ENCODE measurements at regions not wholly inside any gene's neighbourhood (a gene's known extent, or its start where the extent isn't known, plus 50 kb on each side); places are given as distances from the start of the nearest gene placed in this dataset.

DNA sequence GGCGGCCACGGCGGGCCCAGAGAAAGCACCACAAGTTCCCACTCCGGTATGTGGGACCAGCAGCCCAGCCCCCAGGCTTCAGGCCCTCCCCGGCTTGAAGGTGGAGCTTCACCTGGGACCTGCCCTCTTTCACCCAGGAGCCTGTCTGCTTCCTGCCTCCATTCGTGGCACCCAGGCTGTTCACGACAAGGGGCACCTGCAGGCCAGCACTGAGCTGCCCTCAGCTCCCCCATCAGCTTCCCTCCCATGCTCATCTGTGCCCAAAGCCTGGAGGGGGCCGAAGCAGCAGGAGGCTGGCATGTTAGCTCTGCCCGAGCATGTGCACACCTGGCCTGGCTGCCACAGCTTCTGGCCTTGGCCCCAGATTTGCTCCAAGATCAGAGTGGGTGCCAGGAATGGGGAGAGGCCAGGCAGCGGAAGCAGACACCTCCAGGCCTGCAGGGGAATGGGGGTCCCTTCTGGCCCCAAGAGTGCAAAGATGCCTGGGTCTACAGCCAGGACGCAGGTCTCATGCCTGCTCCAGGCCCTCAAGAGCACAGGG is 312.4 kb upstream of the SYT4 start:
- TF ChIP-seq, protein P1, sequence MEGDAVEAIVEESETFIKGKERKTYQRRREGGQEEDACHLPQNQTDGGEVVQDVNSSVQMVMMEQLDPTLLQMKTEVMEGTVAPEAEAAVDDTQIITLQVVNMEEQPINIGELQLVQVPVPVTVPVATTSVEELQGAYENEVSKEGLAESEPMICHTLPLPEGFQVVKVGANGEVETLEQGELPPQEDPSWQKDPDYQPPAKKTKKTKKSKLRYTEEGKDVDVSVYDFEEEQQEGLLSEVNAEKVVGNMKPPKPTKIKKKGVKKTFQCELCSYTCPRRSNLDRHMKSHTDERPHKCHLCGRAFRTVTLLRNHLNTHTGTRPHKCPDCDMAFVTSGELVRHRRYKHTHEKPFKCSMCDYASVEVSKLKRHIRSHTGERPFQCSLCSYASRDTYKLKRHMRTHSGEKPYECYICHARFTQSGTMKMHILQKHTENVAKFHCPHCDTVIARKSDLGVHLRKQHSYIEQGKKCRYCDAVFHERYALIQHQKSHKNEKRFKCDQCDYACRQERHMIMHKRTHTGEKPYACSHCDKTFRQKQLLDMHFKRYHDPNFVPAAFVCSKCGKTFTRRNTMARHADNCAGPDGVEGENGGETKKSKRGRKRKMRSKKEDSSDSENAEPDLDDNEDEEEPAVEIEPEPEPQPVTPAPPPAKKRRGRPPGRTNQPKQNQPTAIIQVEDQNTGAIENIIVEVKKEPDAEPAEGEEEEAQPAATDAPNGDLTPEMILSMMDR (IDR thresholded peaks at IDR 0.05), result no peak
- no peak for TF ChIP-seq POLR2A (IDR thresholded peaks at IDR 0.05)
- no peak for TF ChIP-seq POLR2AphosphoS5 (IDR thresholded peaks at IDR 0.05)

Measured in gastroesophageal sphincter (tissue), 3 donors.